Dendritic cell treated with granulocyte-macrophage colony-stimulating factor and Interleukin-4, amounts not matched to agents 40 ng/mL and 50 ng/mL, for 4 days (primary cell): ENCODE measurements at regions not wholly inside any gene's neighbourhood (a gene's known extent, or its start where the extent isn't known, plus 50 kb on each side); places are given as distances from the start of the nearest gene placed in this dataset.

ENCODE experiments used
- H3K27ac Mint-ChIP-seq: one replicate; pipeline ENCODE4 v1.8.0; 2022; ENCODE audit warnings: mild to moderate bottlenecking, mixed read lengths
- H3K27me3 Mint-ChIP-seq: one replicate; pipeline ENCODE4 v1.8.0; 2022; ENCODE audit warnings: mild to moderate bottlenecking, mixed read lengths
- H3K36me3 Mint-ChIP-seq: one replicate; pipeline ENCODE4 v1.8.0; 2022; ENCODE audit warnings: low read depth, mixed read lengths
- H3K4me1 Mint-ChIP-seq: one replicate; pipeline ENCODE4 v1.8.0; 2022; ENCODE audit warnings: low read depth, mixed read lengths
- H3K4me3 Mint-ChIP-seq: one replicate; pipeline ENCODE4 v1.8.0; 2022; ENCODE audit warnings: mild to moderate bottlenecking, moderate library complexity, mixed read lengths
- H3K9me3 Mint-ChIP-seq: one replicate; pipeline ENCODE4 v1.8.0; 2022; ENCODE audit warnings: mixed read lengths
- intact Hi-C: fragments of 100-400 bp; cut with micrococcal nuclease; formaldehyde crosslinking; loops from one replicate; pipeline ENCODE4 v1.15.0; 2022

GRCh38 chr6:137754866-137755265 is 112.2 kb upstream of the TNFAIP3 start:
- no peak overlapping the region for H3K27ac Mint-ChIP-seq

DNA sequence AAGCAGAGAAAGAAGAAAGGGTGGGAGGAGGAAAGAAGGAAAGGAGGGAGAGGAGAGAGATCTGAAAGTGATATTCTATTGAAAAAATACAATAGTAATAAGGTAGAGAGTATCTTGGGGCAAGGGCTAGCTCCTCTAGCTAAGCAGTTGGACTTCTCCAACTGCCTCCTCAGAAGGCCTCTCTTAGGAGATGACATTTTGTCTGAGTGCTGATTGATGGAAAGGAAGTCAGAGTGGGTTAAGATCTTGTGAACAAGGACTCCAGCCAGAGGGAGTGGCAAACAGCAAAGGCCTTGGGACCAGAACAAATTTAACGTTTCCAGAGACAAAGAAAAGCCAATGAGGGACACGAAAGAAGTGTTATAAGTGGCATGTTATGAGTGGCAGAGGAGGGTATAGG is 111.8 kb upstream of the TNFAIP3 start:
- Mint-ChIP-seq H3K4me1 (peaks cover 45% of the 10 kb centered on the region), H3K27ac (no peak overlapping the region), H3K9me3 (no peaks in the 10 kb centered on the region), H3K4me3 (no peak overlapping the region), H3K36me3 (no peaks in the 10 kb centered on the region), H3K27me3 (peaks cover 44% of the 10 kb centered on the region)
- intact Hi-C loops: no loop called here

More at GRCh38 chr6:137754866-137755265, 112.2 kb upstream of the TNFAIP3 start:
- no peaks in the 10 kb centered on the region for H3K36me3 Mint-ChIP-seq
- peaks cover 46% of the 10 kb centered on the region for H3K27me3 Mint-ChIP-seq
- intact Hi-C loops: no loop called here
- peaks cover 44% of the 10 kb centered on the region for H3K4me1 Mint-ChIP-seq
- H3K9me3 Mint-ChIP-seq: no peaks in the 10 kb centered on the region
- H3K4me3 Mint-ChIP-seq: no peak overlapping the region

GRCh38 chr6:137756788-137757187 is 110.3 kb upstream of the TNFAIP3 start:
- Mint-ChIP-seq H3K9me3 (no peaks in the 10 kb centered on the region), H3K4me3 (no peak overlapping the region), H3K27me3 (peaks cover 48% of the 10 kb centered on the region), H3K27ac (no peak overlapping the region), H3K4me1 (peaks cover 60% of the 10 kb centered on the region), H3K36me3 (no peaks in the 10 kb centered on the region)
- intact Hi-C loops: no loop called here

- peaks cover 55% of the 10 kb centered on the region for H3K4me1 Mint-ChIP-seq
- intact Hi-C loops: no loop called here
- peaks cover 39% of the 10 kb centered on the region for H3K27me3 Mint-ChIP-seq
- no peak overlapping the region for H3K4me3 Mint-ChIP-seq
- H3K36me3 Mint-ChIP-seq: no peaks in the 10 kb centered on the region
- H3K27ac Mint-ChIP-seq: no peak overlapping the region
- no peaks in the 10 kb centered on the region for H3K9me3 Mint-ChIP-seq
Measured at GRCh38 chr6:137758661-137759060, 108.4 kb upstream of the TNFAIP3 start.

DNA sequence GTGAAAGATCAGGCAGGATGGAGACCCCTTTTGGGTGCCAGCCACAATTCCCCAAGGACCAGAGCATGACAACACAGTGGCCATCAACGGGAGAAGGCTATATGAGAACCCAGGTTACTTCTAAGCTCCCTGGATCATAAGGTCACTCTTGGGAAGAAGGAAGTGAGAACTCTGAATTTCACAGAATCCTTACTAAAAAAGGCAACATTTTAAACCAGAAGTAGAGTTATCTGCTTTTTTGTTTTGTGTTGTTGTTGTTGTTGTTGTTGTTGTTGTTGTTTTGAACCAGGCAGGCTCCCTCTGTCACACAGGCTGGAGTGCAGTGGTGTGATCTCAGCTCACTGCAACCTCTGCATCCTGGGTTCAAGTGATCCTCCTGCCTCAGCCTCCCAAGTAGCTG is 107.4 kb upstream of the TNFAIP3 start:
- H3K36me3 Mint-ChIP-seq: no peaks in the 10 kb centered on the region
- H3K9me3 Mint-ChIP-seq: no peaks in the 10 kb centered on the region
- H3K27me3 Mint-ChIP-seq: peaks cover 36% of the 10 kb centered on the region
- peaks cover 47% of the 10 kb centered on the region for H3K4me1 Mint-ChIP-seq
- no peak overlapping the region for H3K4me3 Mint-ChIP-seq
- intact Hi-C loops: loop anchor here (5.0 kb wide), 1 partner anchor 32 kb away; no protein-coding TSS in a partner anchor
- H3K27ac Mint-ChIP-seq: peak overlapping the region; percentile 20

DNA sequence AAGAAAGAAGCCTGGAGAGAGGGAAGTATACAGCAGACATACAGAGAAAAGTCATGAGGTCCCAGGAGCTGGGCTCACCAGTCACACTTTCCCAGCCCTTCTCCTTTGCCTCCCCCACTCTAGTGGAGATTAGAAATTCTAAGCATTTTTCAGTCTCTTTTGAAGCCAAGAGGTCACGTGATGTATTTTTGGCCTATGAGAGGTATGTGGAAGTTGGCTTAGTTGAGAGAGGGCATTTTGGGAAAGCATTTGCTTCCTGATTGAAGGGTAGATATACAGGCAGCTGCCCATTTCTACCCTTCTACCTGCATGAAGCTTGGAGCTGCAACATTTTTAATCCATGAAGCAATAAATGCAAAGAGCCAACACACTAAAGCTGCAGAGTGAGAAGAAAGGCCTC is 106.0 kb upstream of the TNFAIP3 start:
- Mint-ChIP-seq H3K9me3 (no peaks in the 10 kb centered on the region), H3K27me3 (peaks cover 27% of the 10 kb centered on the region)
- intact Hi-C loops: loop anchor here (5.0 kb wide), 1 partner anchor 34 kb away; no protein-coding TSS in a partner anchor

GRCh38 chr6:137761487-137761886 is 105.6 kb upstream of the TNFAIP3 start:
- Mint-ChIP-seq H3K4me3 (no peak overlapping the region), H3K9me3 (no peaks in the 10 kb centered on the region), H3K4me1 (peaks cover 34% of the 10 kb centered on the region), H3K27me3 (peaks cover 27% of the 10 kb centered on the region), H3K27ac (no peak overlapping the region), H3K36me3 (no peaks in the 10 kb centered on the region)
- intact Hi-C loops: loop anchor here (5.0 kb wide), 1 partner anchor 34 kb away; no protein-coding TSS in a partner anchor

More for the DNA sequence above, 106.0 kb upstream of the TNFAIP3 start:
- H3K4me3 Mint-ChIP-seq: no peak overlapping the region
- peaks cover 34% of the 10 kb centered on the region for H3K4me1 Mint-ChIP-seq
- no peaks in the 10 kb centered on the region for H3K36me3 Mint-ChIP-seq
- no peak overlapping the region for H3K27ac Mint-ChIP-seq

- H3K4me1 Mint-ChIP-seq: peaks cover 36% of the 10 kb centered on the region
- H3K9me3 Mint-ChIP-seq: no peaks in the 10 kb centered on the region
- H3K36me3 Mint-ChIP-seq: no peaks in the 10 kb centered on the region
- H3K27ac Mint-ChIP-seq: no peak overlapping the region
- intact Hi-C loops: loop anchor here (5.0 kb wide), 1 partner anchor 35 kb away; no protein-coding TSS in a partner anchor
- peaks cover 27% of the 10 kb centered on the region for H3K27me3 Mint-ChIP-seq
- H3K4me3 Mint-ChIP-seq: no peak overlapping the region
Measured at GRCh38 chr6:137762168-137763090, 104.6 kb upstream of the TNFAIP3 start.

- no peaks in the 10 kb centered on the region for H3K36me3 Mint-ChIP-seq
- no peak overlapping the region for H3K27ac Mint-ChIP-seq
- intact Hi-C loops: loop anchor here (5.0 kb wide), 1 partner anchor 36 kb away; no protein-coding TSS in a partner anchor
- H3K4me3 Mint-ChIP-seq: no peak overlapping the region
- peaks cover 46% of the 10 kb centered on the region for H3K4me1 Mint-ChIP-seq
- no peaks in the 10 kb centered on the region for H3K9me3 Mint-ChIP-seq
- peaks cover 28% of the 10 kb centered on the region for H3K27me3 Mint-ChIP-seq
Measured at GRCh38 chr6:137763436-137763835, 103.6 kb upstream of the TNFAIP3 start.

- Mint-ChIP-seq H3K36me3 (no peaks in the 10 kb centered on the region), H3K4me3 (no peak overlapping the region), H3K27ac (no peak overlapping the region), H3K4me1 (peaks cover 46% of the 10 kb centered on the region), H3K9me3 (no peaks in the 10 kb centered on the region), H3K27me3 (peaks cover 28% of the 10 kb centered on the region)
- intact Hi-C loops: loop anchor here (5.0 kb wide), 1 partner anchor 37 kb away; no protein-coding TSS in a partner anchor
Measured at GRCh38 chr6:137763886-137764285, 103.2 kb upstream of the TNFAIP3 start.

DNA sequence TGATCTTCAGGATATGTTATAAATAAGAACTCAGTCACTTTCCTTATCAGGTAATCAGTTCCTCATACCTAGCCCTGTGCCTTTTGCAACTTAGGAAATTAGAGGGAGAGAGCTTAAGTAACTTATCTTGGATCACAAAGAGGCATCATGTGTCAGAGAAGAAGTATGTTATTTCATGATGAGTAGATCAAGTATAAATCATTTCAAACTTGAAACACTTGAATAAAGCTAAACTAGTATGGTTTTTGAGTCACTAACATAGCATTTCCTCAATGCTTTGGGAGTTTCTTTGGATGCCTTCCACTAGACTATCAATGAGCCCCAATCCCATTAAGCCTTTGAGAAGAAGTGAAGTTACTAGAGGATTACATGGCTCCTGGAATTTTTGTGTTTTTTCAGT is 102.6 kb upstream of the TNFAIP3 start:
- no peak overlapping the region for H3K4me3 Mint-ChIP-seq
- H3K27me3 Mint-ChIP-seq: peaks cover 25% of the 10 kb centered on the region
- no peaks in the 10 kb centered on the region for H3K9me3 Mint-ChIP-seq
- intact Hi-C loops: loop anchor here (5.0 kb wide), 1 partner anchor 37 kb away; no protein-coding TSS in a partner anchor
- H3K27ac Mint-ChIP-seq: no peak overlapping the region
- H3K36me3 Mint-ChIP-seq: no peaks in the 10 kb centered on the region
- peaks cover 45% of the 10 kb centered on the region for H3K4me1 Mint-ChIP-seq

DNA sequence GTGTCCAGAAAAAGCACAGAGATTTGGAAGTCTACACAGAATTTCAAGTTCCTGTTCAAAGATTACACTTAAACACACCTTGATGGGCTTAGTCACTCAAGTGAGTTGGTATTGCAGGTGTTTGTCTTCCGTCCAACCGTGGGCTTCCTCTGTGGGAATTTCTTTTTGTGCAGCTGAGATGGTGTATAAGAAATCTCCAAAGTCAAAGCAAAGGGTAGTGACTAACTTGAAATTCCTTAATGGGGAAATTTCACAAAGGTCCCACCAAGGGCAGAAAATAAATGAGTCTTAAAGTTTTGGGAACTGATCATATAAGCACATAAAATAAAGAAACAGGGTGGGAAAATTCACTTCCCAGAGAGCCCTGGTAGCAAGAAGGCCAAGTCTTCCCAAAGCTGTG is 102.0 kb upstream of the TNFAIP3 start:
- Mint-ChIP-seq H3K4me3 (no peak overlapping the region), H3K27me3 (peaks cover 25% of the 10 kb centered on the region), H3K36me3 (no peaks in the 10 kb centered on the region), H3K27ac (no peak overlapping the region), H3K9me3 (no peaks in the 10 kb centered on the region), H3K4me1 (peaks cover 39% of the 10 kb centered on the region)
- intact Hi-C loops: no loop called here

DNA sequence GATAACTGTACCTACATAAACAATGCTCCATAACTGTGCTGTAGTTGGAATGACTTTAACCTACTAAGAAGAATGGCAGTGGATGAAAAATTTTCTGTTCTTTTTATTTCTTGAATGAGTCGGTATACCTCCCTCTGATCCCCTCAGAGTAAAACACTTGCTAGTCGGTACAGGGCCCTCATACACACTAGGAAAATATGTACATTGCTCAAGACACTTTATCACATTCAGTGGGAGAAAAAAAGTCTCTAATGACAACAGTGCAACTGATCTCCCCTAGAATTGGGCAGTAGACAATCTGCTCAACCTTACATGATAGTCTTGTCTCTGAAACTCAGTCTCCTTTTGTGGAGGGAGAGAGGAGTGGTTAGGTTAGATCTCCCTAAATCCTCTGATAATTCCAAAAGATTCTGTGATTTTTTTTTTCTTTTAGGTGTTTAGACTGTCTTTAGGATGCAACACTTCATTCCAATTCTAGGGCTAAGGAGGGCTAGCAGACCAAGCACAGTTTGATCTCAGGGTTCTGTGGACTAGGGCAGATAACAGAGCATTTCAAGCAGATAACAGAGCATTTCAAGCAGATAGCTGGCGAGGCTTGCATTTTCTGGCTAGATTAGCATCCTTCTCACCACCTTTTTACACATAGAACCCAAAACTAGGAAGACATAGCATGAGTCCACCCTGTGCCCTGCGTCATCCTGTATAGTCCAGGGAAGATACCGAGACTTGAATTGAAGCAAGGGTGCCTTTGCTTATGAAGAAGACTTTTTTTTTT is 100.3 kb upstream of the TNFAIP3 start:
- H3K27ac Mint-ChIP-seq: no peak overlapping the region
- intact Hi-C loops: no loop called here

GRCh38 chr6:137767465-137767864 is 99.6 kb upstream of the TNFAIP3 start:
- intact Hi-C loops: no loop called here
- H3K36me3 Mint-ChIP-seq: no peaks in the 10 kb centered on the region
- H3K9me3 Mint-ChIP-seq: no peaks in the 10 kb centered on the region
- H3K4me3 Mint-ChIP-seq: no peak overlapping the region
- H3K27ac Mint-ChIP-seq: no peak overlapping the region
- peaks cover 24% of the 10 kb centered on the region for H3K4me1 Mint-ChIP-seq
- H3K27me3 Mint-ChIP-seq: peaks cover 15% of the 10 kb centered on the region

More for the DNA sequence above, 100.3 kb upstream of the TNFAIP3 start:
- H3K4me3 Mint-ChIP-seq: no peak overlapping the region
- H3K27me3 Mint-ChIP-seq: peaks cover 15% of the 10 kb centered on the region
- H3K36me3 Mint-ChIP-seq: no peaks in the 10 kb centered on the region
- H3K9me3 Mint-ChIP-seq: no peaks in the 10 kb centered on the region
- peaks cover 22% of the 10 kb centered on the region for H3K4me1 Mint-ChIP-seq
